Ovary (tissue), 3 donors: ENCODE measurements at regions not wholly inside any gene's neighbourhood (a gene's known extent, or its start where the extent isn't known, plus 50 kb on each side); places are given as distances from the start of the nearest gene placed in this dataset.

Experiments
- EP300 ChIP-seq: sonication (generic); formaldehyde crosslinking; IDR thresholded peaks from one replicate; pipeline ENCODE4 v1.6.1; 2017; ENCODE audit warnings: antibody characterized with exemption
- TF ChIP-seq, protein P1 (sequence below), 3 donors: fragments of 450-650 bp in 2 of 3; fragments of 200-600 bp in 1 of 3; IDR thresholded peaks; one replicate each; pipeline versions ENCODE4 v1.5.1 to v1.8.0; 2016 to 2022; ENCODE audit warnings: antibody characterized with exemption in 3 of 3, mild to moderate bottlenecking in 1 of 3
- donor health status: DM: no; HTN: no; CAD: no.

DNA sequence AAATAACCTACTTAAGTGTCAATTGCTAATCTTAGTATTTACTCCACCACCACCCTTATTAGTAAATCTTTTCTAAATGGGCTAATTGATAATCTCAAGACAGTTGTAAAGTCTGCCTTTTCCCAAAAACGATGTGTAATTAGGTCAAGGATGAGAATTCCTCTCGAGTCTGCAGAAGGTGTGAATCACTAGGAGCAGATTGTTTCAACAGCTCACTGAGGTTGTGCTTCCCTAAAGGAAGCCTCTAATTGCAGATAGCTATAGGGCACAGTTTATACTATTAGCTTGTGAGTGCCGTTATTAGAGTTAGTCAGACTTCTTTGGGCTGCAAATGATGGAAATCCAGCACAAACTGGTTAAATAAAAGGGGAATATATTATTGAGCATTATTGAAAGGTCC is 84.9 kb downstream of the C11orf91 start:
- TF ChIP-seq, protein P1, sequence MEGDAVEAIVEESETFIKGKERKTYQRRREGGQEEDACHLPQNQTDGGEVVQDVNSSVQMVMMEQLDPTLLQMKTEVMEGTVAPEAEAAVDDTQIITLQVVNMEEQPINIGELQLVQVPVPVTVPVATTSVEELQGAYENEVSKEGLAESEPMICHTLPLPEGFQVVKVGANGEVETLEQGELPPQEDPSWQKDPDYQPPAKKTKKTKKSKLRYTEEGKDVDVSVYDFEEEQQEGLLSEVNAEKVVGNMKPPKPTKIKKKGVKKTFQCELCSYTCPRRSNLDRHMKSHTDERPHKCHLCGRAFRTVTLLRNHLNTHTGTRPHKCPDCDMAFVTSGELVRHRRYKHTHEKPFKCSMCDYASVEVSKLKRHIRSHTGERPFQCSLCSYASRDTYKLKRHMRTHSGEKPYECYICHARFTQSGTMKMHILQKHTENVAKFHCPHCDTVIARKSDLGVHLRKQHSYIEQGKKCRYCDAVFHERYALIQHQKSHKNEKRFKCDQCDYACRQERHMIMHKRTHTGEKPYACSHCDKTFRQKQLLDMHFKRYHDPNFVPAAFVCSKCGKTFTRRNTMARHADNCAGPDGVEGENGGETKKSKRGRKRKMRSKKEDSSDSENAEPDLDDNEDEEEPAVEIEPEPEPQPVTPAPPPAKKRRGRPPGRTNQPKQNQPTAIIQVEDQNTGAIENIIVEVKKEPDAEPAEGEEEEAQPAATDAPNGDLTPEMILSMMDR (IDR thresholded peaks at IDR 0.05), result no peak
- TF ChIP-seq EP300, result no peak
